Thyroid gland (tissue), 4 donors: ENCODE measurements at regions not wholly inside any gene's neighbourhood (a gene's known extent, or its start where the extent isn't known, plus 50 kb on each side); places are given as distances from the start of the nearest gene placed in this dataset.

Source experiments
- DNase-seq, 2 donors: peaks; one replicate each; pipeline ENCODE4 v3.0.0-alpha.2; 2019
- H3K27ac ChIP-seq, 3 donors: fragments of 200-600 bp; sonication (generic); 1 replicate in 2 of 3; 2 replicates in 1 of 3; pipeline ENCODE4 v1.5.1; 2016 to 2019; ENCODE audit warnings: mild to moderate bottlenecking in 1 of 3, moderate library complexity in 1 of 3
- H3K27me3 ChIP-seq: fragments of 200-600 bp; sonication (generic); one replicate; pipeline ENCODE4 v1.5.1; 2019
- H3K36me3 ChIP-seq, 2 donors: fragments of 200-600 bp; sonication (generic); one replicate each; pipeline ENCODE4 v1.5.1; 2016 to 2019
- H3K4me1 ChIP-seq, 2 donors: fragments of 200-600 bp; sonication (generic); one replicate each; pipeline ENCODE4 v1.5.1; 2017 to 2019
- H3K4me3 ChIP-seq, 3 donors: fragments of 200-600 bp; sonication (generic); replicated peaks in 1 of 3; 1 replicate in 2 of 3; 2 replicates in 1 of 3; pipeline ENCODE4 v1.5.1; 2016; ENCODE audit warnings: mild to moderate bottlenecking in 1 of 3
- H3K9me3 ChIP-seq: fragments of 200-600 bp; sonication (generic); one replicate; pipeline ENCODE4 v1.5.1; 2017
- CTCF ChIP-seq, 6 experiments: fragments of 200-600 bp in 3 of 6; fragments of 450-650 bp in 3 of 6; sonication (generic) in 3 of 6; IDR thresholded peaks; one replicate each; pipeline ENCODE4 v1.5.1; 2016 to 2019; ENCODE audit warnings: antibody characterized with exemption in 6 of 6, mild to moderate bottlenecking in 2 of 6, inconsistent platforms in 1 of 6, moderate library complexity in 1 of 6
- POLR2A ChIP-seq, 2 donors: fragments of 450-650 bp; IDR thresholded peaks; one replicate each; pipeline ENCODE4 v1.6.1; 2017; ENCODE audit warnings: antibody characterized with exemption in 2 of 2, mild to moderate bottlenecking in 2 of 2, moderate library complexity in 1 of 2
- WGBS, 2 donors: methylation state at CpG; one replicate each; pipeline ENCODE4 v1.1.5; 2017; 5-methylcytosine and 5-hydroxymethylcytosine counted together
- intact Hi-C: fragments of 100-400 bp; cut with DNase I; formaldehyde crosslinking; loops from one replicate; pipeline ENCODE4 v1.15.1; 2023

- Histone ChIP-seq H3K27ac (no peak overlapping the region), H3K9me3 (no peaks in the 10 kb centered on the region), H3K27me3 (no peaks in the 10 kb centered on the region), H3K36me3 (no peaks in the 10 kb centered on the region), H3K4me3 (no peak overlapping the region), H3K4me1 (peaks cover 0 to 3% of the 10 kb centered on the region in 2 donors)
- TF ChIP-seq POLR2A (IDR thresholded peaks at IDR 0.05) (no peak), CTCF (IDR thresholded peaks at IDR 0.05) (no peak)
- 59 to 61% methylated on average over 2 of the region's 2 CpGs for WGBS, 2 donors
- intact Hi-C loops, result no loop called here
- no peak for DNase-seq
Measured at GRCh38 chr3:153574445-153574844, 412.4 kb downstream of the RAP2B start.

- Histone ChIP-seq H3K27ac (no peak overlapping the region), H3K4me1 (peaks cover 0 to 3% of the 10 kb centered on the region in 2 donors), H3K27me3 (no peaks in the 10 kb centered on the region), H3K9me3 (no peaks in the 10 kb centered on the region), H3K4me3 (no peak overlapping the region), H3K36me3 (no peaks in the 10 kb centered on the region)
- no peak for DNase-seq
- TF ChIP-seq POLR2A (IDR thresholded peaks at IDR 0.05), result no peak
- no peak for TF ChIP-seq CTCF (IDR thresholded peaks at IDR 0.05)
- WGBS, 2 donors, result 90 to 94% methylated on average over 3 of the region's 3 CpGs
- intact Hi-C loops, result no loop called here
Measured at GRCh38 chr3:153577059-153577736, 415.2 kb downstream of the RAP2B start.

GRCh38 chr3:153578046-153578445 lies 416.0 kb downstream of the RAP2B start:
- Histone ChIP-seq H3K36me3 (no peaks in the 10 kb centered on the region), H3K27me3 (no peaks in the 10 kb centered on the region), H3K27ac (no peak overlapping the region), H3K9me3 (no peaks in the 10 kb centered on the region), H3K4me1 (peaks cover 0 to 3% of the 10 kb centered on the region in 2 donors), H3K4me3 (no peak overlapping the region)
- intact Hi-C loops, result no loop called here
- no peak for DNase-seq
- TF ChIP-seq CTCF (IDR thresholded peaks at IDR 0.05) (no peak), POLR2A (IDR thresholded peaks at IDR 0.05) (no peak)

GRCh38 chr3:153590051-153590450 lies 428.0 kb downstream of the RAP2B start:
- no peak for DNase-seq
- Histone ChIP-seq H3K27me3 (no peaks in the 10 kb centered on the region), H3K4me3 (no peak overlapping the region), H3K9me3 (no peaks in the 10 kb centered on the region), H3K4me1 (no peaks in the 10 kb centered on the region), H3K36me3 (no peaks in the 10 kb centered on the region), H3K27ac (no peak overlapping the region)
- TF ChIP-seq CTCF (IDR thresholded peaks at IDR 0.05) (no peak), POLR2A (IDR thresholded peaks at IDR 0.05) (no peak)
- intact Hi-C loops, result no loop called here
- 90 to 94% methylated on average over 2 of the region's 2 CpGs for WGBS, 2 donors

GRCh38 chr3:153591561-153592245 lies 429.7 kb downstream of the RAP2B start:
- Histone ChIP-seq H3K36me3 (no peaks in the 10 kb centered on the region), H3K9me3 (no peaks in the 10 kb centered on the region), H3K27ac (no peak overlapping the region), H3K27me3 (no peaks in the 10 kb centered on the region), H3K4me1 (no peaks in the 10 kb centered on the region), H3K4me3 (no peak overlapping the region)
- no peak for TF ChIP-seq CTCF (IDR thresholded peaks at IDR 0.05)
- intact Hi-C loops, result no loop called here
- WGBS, 2 donors, result 89 to 97% methylated on average over 1 of the region's 1 CpG
- no peak for DNase-seq
